ENCODE measurements at regions not wholly inside any gene's neighbourhood (a gene's known extent, or its start where the extent isn't known, plus 50 kb on each side); places are given as distances from the start of the nearest gene placed in this dataset.

- Histone ChIP-seq H3K4me1 (ENCODE audit: control insufficient read depth in 5 of 5, insufficient read depth in 5 of 5, low read length in 5 of 5) (no peaks in the 10 kb centered on the region), H3K9me3 (ENCODE audit: control insufficient read depth in 4 of 4, insufficient read depth in 3 of 4, low read length in 3 of 4) (peaks cover 0 to 8% (median 2%) of the 10 kb centered on the region in 4 donors), H3K9ac (ENCODE audit: insufficient read depth in 1 of 2, low read length in 2 of 2) (no peak overlapping the region), H3K27ac (ENCODE audit: low read depth in 1 of 2, low read length in 1 of 2) (no peak overlapping the region), H3K36me3 (ENCODE audit: control insufficient read depth in 4 of 4, insufficient read depth in 4 of 4, low read length in 4 of 4) (no peaks in the 10 kb centered on the region), H3K27me3 (ENCODE audit: control insufficient read depth in 3 of 3, insufficient read depth in 3 of 3, low read length in 2 of 3) (peaks cover 0 to 4% (median 0%) of the 10 kb centered on the region in 3 donors), H3K4me3 (no peak overlapping the region)
- no peak for TF ChIP-seq CTCF (IDR thresholded peaks at IDR 0.05; ENCODE audit: control extremely low read depth, extremely low read depth)
- no peak for ATAC-seq (ENCODE audit: insufficient read depth, low FRiP score)
- no peak for DNase-seq
Observed at GRCh38 chrX:5656544-5656943, 572.1 kb downstream of the NLGN4X start.

DNA sequence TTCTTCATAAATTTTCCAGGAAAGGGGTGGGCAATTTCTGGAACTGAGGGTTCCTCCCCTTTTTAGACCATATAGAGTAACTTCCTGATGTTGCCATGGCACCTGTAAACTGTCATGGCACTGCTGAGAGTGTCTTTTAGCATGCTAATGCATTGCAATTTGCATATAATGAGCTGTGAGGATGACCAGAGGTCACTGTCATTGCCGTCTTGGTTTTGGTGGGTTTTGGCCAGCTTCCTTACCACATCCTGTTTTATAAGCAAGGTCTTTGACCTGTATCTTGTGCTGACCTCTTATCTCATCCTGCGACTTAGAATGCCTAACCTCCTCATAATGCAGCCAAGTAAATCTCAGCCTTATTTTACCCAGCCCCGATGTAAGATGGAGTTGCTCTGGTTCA lies 577.8 kb downstream of the NLGN4X start:
- DNase-seq = no peak
- Histone ChIP-seq H3K9ac (ENCODE audit: insufficient read depth in 1 of 2, low read length in 2 of 2) (no peak overlapping the region), H3K4me3 (no peak overlapping the region), H3K27ac (ENCODE audit: low read depth in 1 of 2, low read length in 1 of 2) (no peak overlapping the region), H3K27me3 (ENCODE audit: control insufficient read depth in 3 of 3, insufficient read depth in 3 of 3, low read length in 2 of 3) (peaks cover 0 to 15% (median 0%) of the 10 kb centered on the region in 3 donors), H3K9me3 (ENCODE audit: control insufficient read depth in 4 of 4, insufficient read depth in 3 of 4, low read length in 3 of 4) (peaks cover 0 to 13% (median 2%) of the 10 kb centered on the region in 4 donors), H3K36me3 (ENCODE audit: control insufficient read depth in 4 of 4, insufficient read depth in 4 of 4, low read length in 4 of 4) (no peaks in the 10 kb centered on the region), H3K4me1 (ENCODE audit: control insufficient read depth in 5 of 5, insufficient read depth in 5 of 5, low read length in 5 of 5) (no peaks in the 10 kb centered on the region)
- no peak for TF ChIP-seq CTCF (IDR thresholded peaks at IDR 0.05; ENCODE audit: control extremely low read depth, extremely low read depth)
- ATAC-seq (ENCODE audit: insufficient read depth, low FRiP score) = no peak
- WGBS, 2 donors = 42 to 52% methylated on average over 3 of the region's 3 CpGs

DNA sequence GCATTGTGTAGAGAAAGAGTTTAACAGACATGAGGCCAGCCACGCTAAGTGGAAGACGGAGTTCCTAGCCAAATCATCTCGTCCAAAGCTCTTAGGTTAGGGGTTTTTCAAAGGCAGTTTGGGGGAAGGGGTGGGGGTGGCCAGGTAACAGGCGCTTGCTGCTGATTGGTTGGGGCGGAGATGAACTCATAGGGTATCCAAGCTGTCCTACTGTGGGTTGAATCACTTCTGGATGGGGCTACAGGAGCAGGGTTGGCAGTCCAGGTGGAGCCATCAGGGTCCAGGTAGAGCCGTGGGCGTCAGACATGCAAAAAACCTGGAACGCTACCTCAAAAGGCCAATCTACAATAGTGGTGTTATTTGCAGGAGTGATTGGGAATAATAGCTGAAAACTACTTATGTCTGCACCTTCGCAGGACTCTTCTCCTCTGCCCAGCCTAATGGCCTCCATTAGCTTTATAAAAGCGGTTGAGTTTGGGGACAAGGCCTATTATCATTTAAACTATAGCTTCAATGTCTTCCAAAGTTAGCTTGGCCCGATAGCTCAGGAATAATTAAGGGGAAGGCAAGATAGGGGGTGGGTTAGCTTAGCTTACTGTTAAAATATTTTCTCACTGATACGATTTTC lies 579.6 kb downstream of the NLGN4X start:
- peaks cover 0 to 15% (median 3%) of the 10 kb centered on the region in 3 donors for H3K27me3 ChIP-seq (ENCODE audit: control insufficient read depth in 3 of 3, insufficient read depth in 3 of 3, low read length in 2 of 3)
- H3K36me3 ChIP-seq (ENCODE audit: control insufficient read depth in 4 of 4, insufficient read depth in 4 of 4, low read length in 4 of 4) = no peaks in the 10 kb centered on the region
- peaks cover 0 to 7% (median 0%) of the 10 kb centered on the region in 4 donors for H3K9me3 ChIP-seq (ENCODE audit: control insufficient read depth in 4 of 4, insufficient read depth in 3 of 4, low read length in 3 of 4)
- TF ChIP-seq CTCF (IDR thresholded peaks at IDR 0.05; ENCODE audit: control extremely low read depth, extremely low read depth) = no peak
- DNase-seq = no peak
- H3K4me1 ChIP-seq (ENCODE audit: control insufficient read depth in 5 of 5, insufficient read depth in 5 of 5, low read length in 5 of 5) = no peaks in the 10 kb centered on the region
- WGBS, 2 donors = 70 to 87% methylated on average over 12 of the region's 12 CpGs
- no peak for ATAC-seq (ENCODE audit: insufficient read depth, low FRiP score)
- no peak overlapping the region for H3K27ac ChIP-seq (ENCODE audit: low read depth in 1 of 2, low read length in 1 of 2)
- H3K9ac ChIP-seq (ENCODE audit: insufficient read depth in 1 of 2, low read length in 2 of 2) = no peak overlapping the region
- H3K4me3 ChIP-seq = no peak overlapping the region

- peak in 1 of 3 donors; percentile 15 for DNase-seq
- no peak for ATAC-seq (ENCODE audit: insufficient read depth, low FRiP score)
- H3K27me3 ChIP-seq (ENCODE audit: control insufficient read depth in 3 of 3, insufficient read depth in 3 of 3, low read length in 2 of 3) = peaks cover 0 to 18% (median 3%) of the 10 kb centered on the region in 3 donors
- 23 to 37% methylated on average over 5 of the region's 5 CpGs for WGBS, 2 donors
- no peaks in the 10 kb centered on the region for H3K4me1 ChIP-seq (ENCODE audit: control insufficient read depth in 5 of 5, insufficient read depth in 5 of 5, low read length in 5 of 5)
- peaks cover 0 to 7% (median 0%) of the 10 kb centered on the region in 4 donors for H3K9me3 ChIP-seq (ENCODE audit: control insufficient read depth in 4 of 4, insufficient read depth in 3 of 4, low read length in 3 of 4)
- H3K36me3 ChIP-seq (ENCODE audit: control insufficient read depth in 4 of 4, insufficient read depth in 4 of 4, low read length in 4 of 4) = no peaks in the 10 kb centered on the region
- no peak overlapping the region for H3K4me3 ChIP-seq
- no peak overlapping the region for H3K9ac ChIP-seq (ENCODE audit: insufficient read depth in 1 of 2, low read length in 2 of 2)
- H3K27ac ChIP-seq (ENCODE audit: low read depth in 1 of 2, low read length in 1 of 2) = no peak overlapping the region
- TF ChIP-seq CTCF (IDR thresholded peaks at IDR 0.05; ENCODE audit: control extremely low read depth, extremely low read depth) = no peak
Observed at GRCh38 chrX:5646818-5647217, 581.8 kb downstream of the NLGN4X start.

Data from lung (tissue), 11 donors.